ENCODE measurements at regions not wholly inside any gene's neighbourhood (a gene's known extent, or its start where the extent isn't known, plus 50 kb on each side); places are given as distances from the start of the nearest gene placed in this dataset.

- intact Hi-C loops (cut with micrococcal nuclease), result no loop called here
Observed at GRCh38 chr1:48055876-48056764, 58.9 kb upstream of the TRABD2B start.

- intact Hi-C loops (cut with micrococcal nuclease), result no loop called here
Observed at GRCh38 chr1:48054232-48054631, 57.0 kb upstream of the TRABD2B start.

- intact Hi-C loops (cut with micrococcal nuclease), result no loop called here
Observed at GRCh38 chr1:48052923-48053291, 55.7 kb upstream of the TRABD2B start.

GRCh38 chr1:48051466-48052126 is 54.4 kb upstream of the TRABD2B start:
- intact Hi-C loops (cut with micrococcal nuclease), result no loop called here

- intact Hi-C loops (cut with micrococcal nuclease), result no loop called here
Observed at GRCh38 chr1:48049823-48050535, 52.8 kb upstream of the TRABD2B start.

GRCh38 chr1:48048980-48049379 is 51.8 kb upstream of the TRABD2B start:
- intact Hi-C loops (cut with micrococcal nuclease), result no loop called here

GRCh38 chr1:48048064-48048463 is 50.9 kb upstream of the TRABD2B start:
- intact Hi-C loops (cut with micrococcal nuclease), result no loop called here

GRCh38 chr1:48047116-48047515 is 49.9 kb upstream of the TRABD2B start:
- intact Hi-C loops (cut with micrococcal nuclease), result no loop called here
